ENCODE measurements at regions not wholly inside any gene's neighbourhood (a gene's known extent, or its start where the extent isn't known, plus 50 kb on each side); places are given as distances from the start of the nearest gene placed in this dataset.
"Not testable (repeated sequence)": the region's sequence is repeated elsewhere in the genome, so short reads cannot be mapped to it uniquely, and the experiment has no call there.

GRCh38 chr10:30172673-30173072 lies 113.3 kb upstream of the JCAD start:
- H3K27ac ChIP-seq (ENCODE audit: low read depth, low read length): no peak overlapping the region
- no peaks in the 10 kb centered on the region for H3K27me3 ChIP-seq (ENCODE audit: control insufficient read depth in 3 of 3, insufficient read depth in 3 of 3, low read length in 3 of 3)
- H3K36me3 ChIP-seq (ENCODE audit: control insufficient read depth in 3 of 3, insufficient read depth in 3 of 3, low read length in 3 of 3): no peaks in the 10 kb centered on the region
- H3K4me1 ChIP-seq (ENCODE audit: control insufficient read depth in 3 of 3, insufficient read depth in 3 of 3, low read length in 3 of 3): no peaks in the 10 kb centered on the region
- H3K4me3 ChIP-seq (ENCODE audit: low read length in 3 of 3): no peak overlapping the region
- no peak overlapping the region for H3K9ac ChIP-seq (ENCODE audit: low read depth in 1 of 3, low read length in 3 of 3)
- no peaks in the 10 kb centered on the region for H3K9me3 ChIP-seq (ENCODE audit: control insufficient read depth in 3 of 3, low read length in 3 of 3)

- H3K9ac ChIP-seq (ENCODE audit: low read depth in 1 of 3, low read length in 3 of 3): no peak overlapping the region
- no peaks in the 10 kb centered on the region for H3K36me3 ChIP-seq (ENCODE audit: control insufficient read depth in 3 of 3, insufficient read depth in 3 of 3, low read length in 3 of 3)
- H3K27me3 ChIP-seq (ENCODE audit: control insufficient read depth in 3 of 3, insufficient read depth in 3 of 3, low read length in 3 of 3): no peaks in the 10 kb centered on the region
- H3K27ac ChIP-seq (ENCODE audit: low read depth, low read length): no peak overlapping the region
- no peaks in the 10 kb centered on the region for H3K4me1 ChIP-seq (ENCODE audit: control insufficient read depth in 3 of 3, insufficient read depth in 3 of 3, low read length in 3 of 3)
- no peak overlapping the region for H3K4me3 ChIP-seq (ENCODE audit: low read length in 3 of 3)
- H3K9me3 ChIP-seq (ENCODE audit: control insufficient read depth in 3 of 3, low read length in 3 of 3): no peaks in the 10 kb centered on the region
These were observed 112.7 kb upstream of the JCAD start for GRCh38 chr10:30172091-30172490.

GRCh38 chr10:30171601-30172000 lies 112.2 kb upstream of the JCAD start:
- H3K4me1 ChIP-seq (ENCODE audit: control insufficient read depth in 3 of 3, insufficient read depth in 3 of 3, low read length in 3 of 3): no peaks in the 10 kb centered on the region

GRCh38 chr10:30170814-30171213 lies 111.4 kb upstream of the JCAD start:
- no peak overlapping the region for H3K9ac ChIP-seq (ENCODE audit: low read depth in 1 of 3, low read length in 3 of 3)
- H3K4me3 ChIP-seq (ENCODE audit: low read length in 3 of 3): no peak overlapping the region
- no peaks in the 10 kb centered on the region for H3K4me1 ChIP-seq (ENCODE audit: control insufficient read depth in 3 of 3, insufficient read depth in 3 of 3, low read length in 3 of 3)
- H3K9me3 ChIP-seq (ENCODE audit: control insufficient read depth in 3 of 3, low read length in 3 of 3): no peaks in the 10 kb centered on the region
- no peaks in the 10 kb centered on the region for H3K27me3 ChIP-seq (ENCODE audit: control insufficient read depth in 3 of 3, insufficient read depth in 3 of 3, low read length in 3 of 3)
- no peaks in the 10 kb centered on the region for H3K36me3 ChIP-seq (ENCODE audit: control insufficient read depth in 3 of 3, insufficient read depth in 3 of 3, low read length in 3 of 3)
- no peak overlapping the region for H3K27ac ChIP-seq (ENCODE audit: low read depth, low read length)

More at GRCh38 chr10:30171601-30172000, 112.2 kb upstream of the JCAD start:
- Histone ChIP-seq H3K27ac (ENCODE audit: low read depth, low read length) (no peak overlapping the region), H3K9ac (ENCODE audit: low read depth in 1 of 3, low read length in 3 of 3) (no peak overlapping the region), H3K27me3 (ENCODE audit: control insufficient read depth in 3 of 3, insufficient read depth in 3 of 3, low read length in 3 of 3) (no peaks in the 10 kb centered on the region), H3K9me3 (ENCODE audit: control insufficient read depth in 3 of 3, low read length in 3 of 3) (no peaks in the 10 kb centered on the region), H3K4me3 (ENCODE audit: low read length in 3 of 3) (no peak overlapping the region), H3K36me3 (ENCODE audit: control insufficient read depth in 3 of 3, insufficient read depth in 3 of 3, low read length in 3 of 3) (no peaks in the 10 kb centered on the region)

- Histone ChIP-seq H3K36me3 (ENCODE audit: control insufficient read depth in 3 of 3, insufficient read depth in 3 of 3, low read length in 3 of 3) (no peaks in the 10 kb centered on the region), H3K4me3 (ENCODE audit: low read length in 3 of 3) (no peak overlapping the region), H3K9ac (ENCODE audit: low read depth in 1 of 3, low read length in 3 of 3) (no peak overlapping the region), H3K27me3 (ENCODE audit: control insufficient read depth in 3 of 3, insufficient read depth in 3 of 3, low read length in 3 of 3) (no peaks in the 10 kb centered on the region), H3K4me1 (ENCODE audit: control insufficient read depth in 3 of 3, insufficient read depth in 3 of 3, low read length in 3 of 3) (no peaks in the 10 kb centered on the region), H3K9me3 (ENCODE audit: control insufficient read depth in 3 of 3, low read length in 3 of 3) (no peaks in the 10 kb centered on the region), H3K27ac (ENCODE audit: low read depth, low read length) (no peak overlapping the region)
These were observed 110.8 kb upstream of the JCAD start for GRCh38 chr10:30170146-30170545.

- Histone ChIP-seq H3K36me3 (ENCODE audit: control insufficient read depth in 3 of 3, insufficient read depth in 3 of 3, low read length in 3 of 3) (no peaks in the 10 kb centered on the region), H3K4me1 (ENCODE audit: control insufficient read depth in 3 of 3, insufficient read depth in 3 of 3, low read length in 3 of 3) (no peaks in the 10 kb centered on the region), H3K27ac (ENCODE audit: low read depth, low read length) (no peak overlapping the region), H3K9ac (ENCODE audit: low read depth in 1 of 3, low read length in 3 of 3) (no peak overlapping the region), H3K27me3 (ENCODE audit: control insufficient read depth in 3 of 3, insufficient read depth in 3 of 3, low read length in 3 of 3) (no peaks in the 10 kb centered on the region), H3K4me3 (ENCODE audit: low read length in 3 of 3) (no peak overlapping the region), H3K9me3 (ENCODE audit: control insufficient read depth in 3 of 3, low read length in 3 of 3) (no peaks in the 10 kb centered on the region)
These were observed 110.0 kb upstream of the JCAD start for GRCh38 chr10:30169342-30169741.

GRCh38 chr10:30166929-30167328 lies 107.5 kb upstream of the JCAD start:
- no peaks in the 10 kb centered on the region for H3K27me3 ChIP-seq (ENCODE audit: control insufficient read depth in 3 of 3, insufficient read depth in 3 of 3, low read length in 3 of 3)
- H3K27ac ChIP-seq (ENCODE audit: low read depth, low read length): no peak overlapping the region
- H3K9me3 ChIP-seq (ENCODE audit: control insufficient read depth in 3 of 3, low read length in 3 of 3): no peaks in the 10 kb centered on the region
- H3K4me3 ChIP-seq (ENCODE audit: low read length in 3 of 3): no peak overlapping the region
- H3K4me1 ChIP-seq (ENCODE audit: control insufficient read depth in 3 of 3, insufficient read depth in 3 of 3, low read length in 3 of 3): no peaks in the 10 kb centered on the region
- H3K9ac ChIP-seq (ENCODE audit: low read depth in 1 of 3, low read length in 3 of 3): no peak overlapping the region
- H3K36me3 ChIP-seq (ENCODE audit: control insufficient read depth in 3 of 3, insufficient read depth in 3 of 3, low read length in 3 of 3): no peaks in the 10 kb centered on the region

- not testable (repeated sequence) for H3K4me1 ChIP-seq (ENCODE audit: control insufficient read depth in 3 of 3, insufficient read depth in 3 of 3, low read length in 3 of 3); H3K9ac ChIP-seq (ENCODE audit: low read depth in 1 of 3, low read length in 3 of 3); H3K36me3 ChIP-seq (ENCODE audit: control insufficient read depth in 3 of 3, insufficient read depth in 3 of 3, low read length in 3 of 3); H3K27me3 ChIP-seq (ENCODE audit: control insufficient read depth in 3 of 3, insufficient read depth in 3 of 3, low read length in 3 of 3); H3K4me3 ChIP-seq (ENCODE audit: low read length in 3 of 3); H3K9me3 ChIP-seq (ENCODE audit: control insufficient read depth in 3 of 3, low read length in 3 of 3); H3K27ac ChIP-seq (ENCODE audit: low read depth, low read length)
These were observed 104.0 kb upstream of the JCAD start for GRCh38 chr10:30163410-30163809.

GRCh38 chr10:30162796-30163195 lies 103.4 kb upstream of the JCAD start:
- H3K36me3 ChIP-seq (ENCODE audit: control insufficient read depth in 3 of 3, insufficient read depth in 3 of 3, low read length in 3 of 3); H3K27ac ChIP-seq (ENCODE audit: low read depth, low read length); H3K9ac ChIP-seq (ENCODE audit: low read depth in 1 of 3, low read length in 3 of 3); H3K9me3 ChIP-seq (ENCODE audit: control insufficient read depth in 3 of 3, low read length in 3 of 3); H3K4me3 ChIP-seq (ENCODE audit: low read length in 3 of 3); H3K4me1 ChIP-seq (ENCODE audit: control insufficient read depth in 3 of 3, insufficient read depth in 3 of 3, low read length in 3 of 3); H3K27me3 ChIP-seq (ENCODE audit: control insufficient read depth in 3 of 3, insufficient read depth in 3 of 3, low read length in 3 of 3): not testable (repeated sequence)

GRCh38 chr10:30160271-30160982 lies 101.0 kb upstream of the JCAD start:
- H3K4me3 ChIP-seq (ENCODE audit: low read length in 3 of 3): no peak overlapping the region
- no peaks in the 10 kb centered on the region for H3K36me3 ChIP-seq (ENCODE audit: control insufficient read depth in 3 of 3, insufficient read depth in 3 of 3, low read length in 3 of 3)
- no peak overlapping the region for H3K27ac ChIP-seq (ENCODE audit: low read depth, low read length)
- no peaks in the 10 kb centered on the region for H3K4me1 ChIP-seq (ENCODE audit: control insufficient read depth in 3 of 3, insufficient read depth in 3 of 3, low read length in 3 of 3)
- no peaks in the 10 kb centered on the region for H3K9me3 ChIP-seq (ENCODE audit: control insufficient read depth in 3 of 3, low read length in 3 of 3)
- no peaks in the 10 kb centered on the region for H3K27me3 ChIP-seq (ENCODE audit: control insufficient read depth in 3 of 3, insufficient read depth in 3 of 3, low read length in 3 of 3)
- no peak overlapping the region for H3K9ac ChIP-seq (ENCODE audit: low read depth in 1 of 3, low read length in 3 of 3)

Data from skeletal muscle tissue (tissue), 3 donors.